Activated naive CD4-positive, alpha-beta T cell treated with anti-CD3 and anti-CD28 coated beads, Interleukin-2, amount 50 U/mL, for 72 hours (primary cell): ENCODE measurements at regions not wholly inside any gene's neighbourhood (a gene's known extent, or its start where the extent isn't known, plus 50 kb on each side); places are given as distances from the start of the nearest gene placed in this dataset.
"Not testable (repeated sequence)": the region's sequence is repeated elsewhere in the genome, so short reads cannot be mapped to it uniquely, and the experiment has no call there.

Experiments used
- ATAC-seq, 2 donors: fragments of 150-1000 bp; cut with Tn5 transposase; 2 replicates each; pipeline ENCODE4 v1.10.0; 2021; ENCODE audit warnings: mild to moderate bottlenecking in 2 of 2, moderate library complexity in 2 of 2
- DNase-seq, 2 donors: peaks; one replicate each; pipeline ENCODE4 v3.0.0; 2021 to 2022; ENCODE audit warnings: low spot score in 2 of 2
- H3K27ac Mint-ChIP-seq, 2 donors: one replicate each; pipeline ENCODE4 v1.8.0; 2022; ENCODE audit warnings: mild to moderate bottlenecking in 2 of 2, mixed read lengths in 2 of 2
- H3K36me3 Mint-ChIP-seq, 2 donors: one replicate each; pipeline ENCODE4 v1.8.0; 2022; ENCODE audit warnings: mixed read lengths in 2 of 2
- H3K9me3 Mint-ChIP-seq, 2 donors: one replicate each; pipeline ENCODE4 v1.8.0; 2022; ENCODE audit warnings: mixed read lengths in 2 of 2

DNA sequence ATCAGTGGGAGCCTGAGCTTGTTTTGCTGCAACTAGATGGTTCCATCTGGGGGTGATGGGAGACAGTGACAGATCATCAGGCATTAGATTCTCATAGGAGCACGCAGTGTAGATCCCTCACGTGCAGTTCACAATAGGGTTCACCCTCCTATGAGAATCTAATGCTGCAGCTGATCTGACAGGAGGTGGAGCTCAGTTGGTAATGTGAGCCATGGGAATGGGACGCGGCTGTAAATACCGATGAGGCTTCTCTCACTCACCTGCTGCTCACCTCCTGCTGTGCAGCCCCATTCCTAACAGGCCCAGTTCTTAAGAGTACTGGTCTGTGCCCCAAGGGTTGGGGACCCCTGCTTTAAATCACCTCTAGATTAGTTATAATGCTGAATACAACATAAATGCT lies 137.5 kb upstream of the PLEKHM1 start:
- DNase-seq (no peak), ATAC-seq (no peak)
- Mint-ChIP-seq H3K9me3 (no peaks in the 10 kb centered on the region), H3K36me3 (peaks cover 0 to 5% of the 10 kb centered on the region in 2 donors), H3K27ac (no peak overlapping the region)

DNA sequence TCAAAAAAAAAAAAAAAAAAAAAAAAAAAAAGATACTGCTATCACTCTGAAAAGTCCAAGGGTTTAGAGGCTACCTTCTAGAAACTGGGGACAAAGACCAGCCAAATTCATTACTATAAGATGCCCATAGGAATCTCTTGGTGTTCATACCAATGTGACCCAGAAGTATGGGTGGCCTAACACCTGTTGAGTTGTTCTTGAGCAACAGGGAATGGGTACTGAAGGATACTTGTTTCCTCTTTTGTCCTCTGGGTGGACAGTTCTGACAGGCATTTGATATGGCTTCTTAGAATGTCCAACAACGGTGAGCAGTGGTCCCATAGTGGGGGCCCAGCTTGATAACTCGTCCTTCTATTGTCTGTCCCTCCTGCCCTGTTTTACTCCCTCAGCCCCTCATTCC lies 141.4 kb upstream of the PLEKHM1 start:
- H3K9me3 Mint-ChIP-seq = no peaks in the 10 kb centered on the region
- H3K36me3 Mint-ChIP-seq = peaks cover 0 to 5% of the 10 kb centered on the region in 2 donors
- DNase-seq (no peak), ATAC-seq (no peak)
- H3K27ac Mint-ChIP-seq = no peak overlapping the region

DNA sequence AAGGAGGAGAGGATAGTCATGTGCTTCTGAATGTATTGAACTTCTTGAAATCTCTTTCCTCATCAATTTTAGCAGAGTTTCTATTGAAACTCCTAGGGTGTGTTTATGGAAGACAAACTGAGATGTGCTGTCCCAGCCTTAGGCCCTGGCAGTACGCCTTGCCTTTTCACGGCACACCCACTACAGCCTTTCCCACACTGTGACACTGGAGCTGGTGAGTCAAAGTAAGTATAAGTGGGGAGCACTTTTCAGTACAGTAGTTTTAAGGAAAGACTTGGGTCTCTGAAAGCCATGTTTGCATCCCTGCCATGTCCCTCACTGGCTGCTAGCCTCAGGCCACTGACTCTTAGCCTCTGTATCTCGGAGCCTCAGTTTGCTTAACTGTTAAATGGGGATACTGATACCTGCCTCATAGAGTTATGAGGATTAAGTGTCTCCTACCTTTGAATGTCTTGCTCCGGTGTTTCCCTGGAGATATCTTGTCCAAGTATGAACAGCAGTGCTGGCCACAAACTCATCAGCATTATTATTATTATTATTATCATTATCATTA lies 144.7 kb upstream of the CRHR1 start:
- Mint-ChIP-seq H3K27ac (no peak overlapping the region), H3K9me3 (no peaks in the 10 kb centered on the region), H3K36me3 (no peaks in the 10 kb centered on the region)
- no peak for ATAC-seq
- peak in 1 of 2 donors; percentile 30 for DNase-seq

DNA sequence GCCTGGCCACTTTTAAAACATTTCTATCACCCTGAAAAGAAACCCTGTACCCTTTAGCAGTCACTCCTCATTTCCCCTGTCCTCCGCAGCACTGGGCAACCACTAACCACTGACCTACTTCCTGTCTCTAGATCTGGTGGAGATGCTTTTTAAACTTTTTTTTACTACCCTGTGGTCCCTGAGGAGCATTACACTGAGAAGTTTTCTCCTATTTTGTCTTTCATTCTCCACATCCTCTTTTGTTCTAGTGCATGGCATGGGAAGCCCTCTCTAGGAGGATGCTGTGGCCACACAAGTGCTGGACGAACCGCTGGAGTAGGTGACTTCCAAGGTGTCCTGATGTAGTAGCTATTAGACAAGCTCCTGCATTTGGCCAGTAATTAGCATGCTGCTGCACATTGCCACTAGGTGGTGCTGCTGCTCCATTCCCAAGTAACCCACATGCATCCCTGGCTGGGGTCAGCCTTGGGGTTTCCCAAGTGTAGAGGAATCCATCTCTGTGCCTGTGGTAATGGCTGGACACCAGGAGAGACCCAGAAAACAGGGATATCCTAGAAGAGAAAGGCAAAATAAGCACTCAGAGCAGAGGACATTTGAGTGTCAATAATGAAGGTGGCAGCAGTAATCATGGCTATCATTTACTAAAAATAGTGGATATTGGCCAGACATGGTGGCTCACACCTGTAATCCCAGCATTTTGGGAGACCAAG lies 143.8 kb upstream of the CRHR1 start:
- Mint-ChIP-seq H3K27ac (no peak overlapping the region), H3K9me3 (no peaks in the 10 kb centered on the region), H3K36me3 (no peaks in the 10 kb centered on the region)
- DNase-seq = peak; percentile 68 to 72
- peak; percentile 73 to 83 for ATAC-seq

DNA sequence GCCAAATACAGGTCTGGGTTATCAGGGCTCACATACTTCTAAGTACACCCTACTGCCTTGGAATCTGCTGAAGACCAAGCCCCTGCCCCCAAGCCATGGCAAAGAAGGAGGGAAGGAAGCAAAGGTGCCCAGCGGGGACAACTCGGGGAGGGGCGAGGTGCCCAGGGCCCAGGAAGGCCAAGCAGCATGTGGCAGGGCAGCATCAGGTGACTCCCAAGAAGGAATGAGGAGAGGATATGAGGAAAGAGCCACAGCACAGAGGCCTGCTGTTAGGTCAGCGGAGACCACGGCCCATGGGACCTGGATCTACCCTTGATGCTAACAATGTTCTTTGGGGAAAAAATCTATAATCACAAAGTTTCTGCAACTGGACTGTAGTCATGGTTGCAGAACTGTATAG lies 142.6 kb upstream of the CRHR1 start:
- Mint-ChIP-seq H3K36me3 (no peaks in the 10 kb centered on the region), H3K9me3 (no peaks in the 10 kb centered on the region), H3K27ac (no peak overlapping the region)
- DNase-seq = peak in 1 of 2 donors; percentile 45
- ATAC-seq = no peak

DNA sequence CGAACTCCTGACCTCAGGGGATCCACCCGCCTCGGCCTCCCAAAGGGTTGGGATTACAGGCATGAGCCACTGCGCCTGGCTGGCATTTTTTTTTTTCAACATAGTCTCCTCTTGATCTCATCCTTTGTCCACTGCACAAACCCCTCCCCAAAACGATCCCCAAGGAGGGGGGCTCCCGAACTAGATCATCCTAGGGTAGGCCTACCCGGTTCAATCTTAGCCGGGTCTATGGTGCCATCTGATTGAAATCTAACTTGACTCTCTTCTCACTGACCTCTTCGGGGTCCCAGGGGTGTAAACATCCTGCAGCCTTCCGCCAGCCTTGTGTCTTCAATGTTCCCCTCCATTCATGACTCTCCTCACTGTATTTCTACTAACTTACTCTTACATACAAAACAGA lies 140.5 kb upstream of the CRHR1 start:
- Mint-ChIP-seq H3K36me3 (no peaks in the 10 kb centered on the region), H3K27ac (no peak overlapping the region), H3K9me3 (no peaks in the 10 kb centered on the region)
- DNase-seq = peak in 1 of 2 donors; percentile 37
- no peak for ATAC-seq

DNA sequence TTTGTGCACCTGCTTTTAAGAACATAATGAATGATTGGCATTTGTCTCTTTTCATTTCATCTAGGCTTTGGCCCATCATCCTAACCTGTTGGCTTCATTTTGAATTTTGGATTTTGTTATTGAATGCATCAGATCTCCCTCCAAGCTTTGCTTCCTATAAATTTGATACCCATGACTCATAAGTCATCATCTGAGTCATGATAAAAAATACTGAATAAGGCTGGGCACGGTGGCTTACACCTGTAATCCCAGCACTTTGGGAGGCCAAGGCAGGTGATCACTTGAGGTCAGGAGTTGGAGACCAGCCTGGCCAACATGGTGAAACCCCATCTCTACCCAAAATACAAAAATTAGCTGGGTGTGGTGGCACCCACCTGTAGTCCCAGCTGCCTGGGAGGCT lies 139.5 kb upstream of the CRHR1 start:
- H3K27ac Mint-ChIP-seq = peak overlapping the region in 1 of 2 donors; percentile 16
- ATAC-seq, H3K36me3 Mint-ChIP-seq, H3K9me3 Mint-ChIP-seq: not testable (repeated sequence)
- peak in 1 of 2 donors; percentile 38 for DNase-seq

DNA sequence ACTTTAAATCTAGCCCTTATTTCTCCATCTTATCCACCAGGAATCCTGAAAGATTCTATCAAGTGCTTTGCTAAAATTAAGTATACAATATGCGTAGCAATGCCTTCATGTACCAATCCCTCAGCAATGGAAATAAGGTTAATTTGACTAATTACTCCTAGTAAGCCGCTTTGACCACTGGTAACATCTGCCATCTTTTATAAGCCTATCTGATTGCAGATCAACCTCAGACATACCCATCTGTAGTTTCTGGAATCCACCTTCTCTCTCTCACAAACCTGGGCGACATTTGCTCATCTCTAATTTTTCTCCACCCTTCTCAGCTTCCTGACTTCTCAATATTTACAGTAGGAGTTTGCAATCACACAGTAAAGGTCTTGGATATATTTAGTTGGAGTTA lies 138.8 kb upstream of the CRHR1 start:
- no peaks in the 10 kb centered on the region for H3K36me3 Mint-ChIP-seq
- DNase-seq (no peak), ATAC-seq (no peak)
- H3K27ac Mint-ChIP-seq = no peak overlapping the region
- no peaks in the 10 kb centered on the region for H3K9me3 Mint-ChIP-seq

DNA sequence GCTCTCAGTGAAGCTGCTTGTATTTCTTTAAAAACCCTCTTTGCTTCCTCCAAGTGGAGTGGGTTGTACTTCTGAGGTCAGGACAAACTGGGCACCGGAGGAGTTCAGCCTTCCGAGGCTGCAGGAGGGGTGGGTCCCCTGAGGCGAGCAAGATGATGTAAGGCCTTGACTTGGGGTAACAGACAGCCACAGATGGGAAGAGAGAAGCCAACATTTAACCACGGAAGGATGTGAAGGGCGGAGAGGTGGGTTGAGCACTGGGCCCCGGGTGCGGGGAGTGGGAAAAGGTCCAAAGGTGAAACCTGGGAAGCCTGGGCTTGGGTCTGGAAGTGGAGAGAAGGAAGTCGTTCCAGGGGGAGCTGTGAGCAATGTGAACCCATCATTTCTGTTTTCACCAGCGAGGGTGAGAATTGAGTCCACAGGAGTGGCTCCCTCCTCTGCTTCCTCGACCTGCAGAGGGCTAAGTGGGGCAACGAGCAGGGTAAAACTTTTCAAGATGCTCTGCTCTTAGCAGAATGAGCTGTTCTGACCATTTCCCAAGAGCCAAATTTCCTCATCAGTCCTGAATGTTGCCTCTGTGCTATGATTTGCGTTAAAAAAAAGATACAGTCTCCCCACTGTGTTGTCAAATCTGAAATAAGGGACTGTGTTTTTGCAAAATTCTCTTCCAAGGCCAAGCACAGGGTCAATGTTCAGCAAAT lies 137.7 kb upstream of the CRHR1 start:
- Mint-ChIP-seq H3K36me3 (no peaks in the 10 kb centered on the region), H3K27ac (no peak overlapping the region), H3K9me3 (no peaks in the 10 kb centered on the region)
- no peak for ATAC-seq
- peak in 1 of 2 donors; percentile 21 for DNase-seq

DNA sequence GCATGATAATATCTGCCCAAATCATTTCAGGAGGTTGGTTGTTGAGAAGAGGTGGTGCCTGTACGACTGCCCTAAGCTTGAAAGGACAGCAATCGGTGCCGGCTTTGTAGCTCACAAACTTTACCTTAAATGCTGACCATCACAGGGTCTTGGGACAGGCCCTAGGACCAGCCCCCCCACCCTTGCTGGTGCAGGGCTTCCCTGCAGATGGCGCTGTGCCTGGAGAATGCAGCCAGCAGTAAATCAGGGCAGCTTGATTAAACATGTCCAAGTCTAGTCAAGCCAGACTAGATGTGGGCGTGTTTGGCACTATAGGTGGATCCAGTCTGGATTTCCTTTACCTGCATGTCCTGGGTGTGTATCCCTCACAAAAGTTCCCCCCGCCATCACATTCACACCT lies 135.5 kb upstream of the CRHR1 start:
- Mint-ChIP-seq H3K27ac (peak overlapping the region in 1 of 2 donors; percentile 81), H3K9me3 (no peaks in the 10 kb centered on the region), H3K36me3 (no peaks in the 10 kb centered on the region)
- ATAC-seq (no peak), DNase-seq (peak in 1 of 2 donors; percentile 24)

DNA sequence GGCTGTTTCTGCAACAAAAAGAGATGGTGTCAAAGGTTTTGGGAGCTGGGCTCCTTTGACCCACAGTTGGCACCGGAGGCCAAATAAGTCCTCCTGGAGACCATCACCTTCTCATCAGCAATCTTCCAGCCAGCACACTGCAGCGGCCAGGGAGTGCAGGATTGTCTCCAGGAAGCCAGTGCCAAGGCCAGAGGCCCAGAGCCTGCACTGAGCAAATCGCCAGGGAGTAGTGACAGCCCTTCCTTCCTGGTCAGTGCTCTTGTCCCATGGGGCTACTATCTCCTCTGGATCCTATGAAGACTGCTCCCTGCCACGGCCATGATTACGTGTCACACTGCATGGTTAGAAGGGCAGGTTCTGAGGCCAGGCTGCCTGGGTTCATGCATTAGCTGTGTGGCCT lies 134.3 kb upstream of the CRHR1 start:
- ATAC-seq = no peak
- Mint-ChIP-seq H3K27ac (no peak overlapping the region), H3K36me3 (no peaks in the 10 kb centered on the region)

DNA sequence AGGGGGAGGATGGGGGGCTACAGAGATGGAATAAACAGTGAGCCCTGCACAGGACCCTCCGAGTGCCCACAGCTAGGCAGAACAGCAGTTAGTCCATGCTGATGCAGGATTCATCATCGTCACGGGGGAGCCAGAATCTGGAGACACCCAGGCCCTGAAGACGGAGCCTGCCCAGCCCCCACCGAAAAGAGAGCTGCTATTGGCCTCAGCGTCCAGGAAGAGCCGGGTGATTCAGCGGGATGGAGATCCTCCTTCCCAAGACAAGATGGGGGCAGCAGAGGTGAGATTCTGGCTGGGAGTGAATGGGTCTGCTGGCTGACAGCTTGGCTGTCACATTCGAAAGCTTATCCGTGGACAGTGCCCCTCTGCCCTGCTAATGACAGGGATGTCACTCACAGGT lies 133.6 kb upstream of the CRHR1 start:
- no peaks in the 10 kb centered on the region for H3K9me3 Mint-ChIP-seq
- DNase-seq (no peak), ATAC-seq (no peak)
- no peaks in the 10 kb centered on the region for H3K36me3 Mint-ChIP-seq
- no peak overlapping the region for H3K27ac Mint-ChIP-seq

More for the DNA sequence above, 134.3 kb upstream of the CRHR1 start:
- no peak for DNase-seq
- H3K9me3 Mint-ChIP-seq = no peaks in the 10 kb centered on the region

DNA sequence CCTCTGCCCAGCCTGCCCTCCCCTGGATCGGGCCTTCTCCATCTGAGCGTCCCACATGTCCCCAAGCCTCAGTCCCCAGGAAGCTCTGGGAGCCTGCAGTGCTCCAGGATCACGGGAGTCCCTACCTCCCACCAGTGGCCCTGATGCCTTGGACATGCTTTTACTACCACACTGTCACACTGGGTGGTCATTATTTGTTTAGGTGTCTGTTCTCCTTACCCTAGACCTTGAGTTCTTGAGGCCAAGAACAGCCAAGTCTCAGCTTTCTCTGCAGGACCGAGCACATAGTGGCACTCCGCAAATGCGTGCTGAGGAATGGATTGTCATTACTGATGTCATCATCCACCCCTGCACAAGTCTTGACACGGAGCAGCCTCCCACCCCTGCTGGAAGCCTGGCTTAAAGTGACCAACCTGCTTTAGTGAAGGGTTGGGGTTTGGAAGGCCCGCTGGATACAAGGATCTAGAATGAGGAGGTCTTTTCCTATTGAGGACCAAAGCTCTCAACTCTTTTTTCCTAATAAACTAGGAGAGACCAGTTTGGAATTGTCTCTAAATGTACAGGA lies 132.9 kb upstream of the CRHR1 start:
- DNase-seq = no peak
- H3K9me3 Mint-ChIP-seq = no peaks in the 10 kb centered on the region
- no peak overlapping the region for H3K27ac Mint-ChIP-seq
- H3K36me3 Mint-ChIP-seq = no peaks in the 10 kb centered on the region
- ATAC-seq = no peak

DNA sequence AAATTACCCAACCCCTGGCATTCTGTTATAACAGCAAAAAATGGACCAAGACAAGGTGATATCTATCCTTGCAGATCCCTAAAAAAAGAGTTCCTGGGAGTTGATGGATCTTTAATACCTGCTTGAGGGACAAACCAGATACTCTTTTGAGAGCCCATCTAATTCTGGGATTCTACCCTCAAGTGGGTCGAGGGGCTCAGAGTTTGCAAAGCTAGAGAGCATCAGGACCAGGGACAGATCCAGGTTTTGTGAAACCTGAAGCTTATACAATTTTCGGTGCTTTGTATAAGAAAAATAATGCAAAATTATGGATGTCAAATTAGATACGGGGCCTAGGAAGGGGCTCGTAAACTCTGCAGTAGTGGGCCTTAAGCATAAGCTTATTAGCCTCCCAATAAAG lies 130.5 kb upstream of the CRHR1 start:
- no peaks in the 10 kb centered on the region for H3K9me3 Mint-ChIP-seq
- DNase-seq (no peak), ATAC-seq (no peak)
- H3K27ac Mint-ChIP-seq = no peak overlapping the region
- no peaks in the 10 kb centered on the region for H3K36me3 Mint-ChIP-seq

DNA sequence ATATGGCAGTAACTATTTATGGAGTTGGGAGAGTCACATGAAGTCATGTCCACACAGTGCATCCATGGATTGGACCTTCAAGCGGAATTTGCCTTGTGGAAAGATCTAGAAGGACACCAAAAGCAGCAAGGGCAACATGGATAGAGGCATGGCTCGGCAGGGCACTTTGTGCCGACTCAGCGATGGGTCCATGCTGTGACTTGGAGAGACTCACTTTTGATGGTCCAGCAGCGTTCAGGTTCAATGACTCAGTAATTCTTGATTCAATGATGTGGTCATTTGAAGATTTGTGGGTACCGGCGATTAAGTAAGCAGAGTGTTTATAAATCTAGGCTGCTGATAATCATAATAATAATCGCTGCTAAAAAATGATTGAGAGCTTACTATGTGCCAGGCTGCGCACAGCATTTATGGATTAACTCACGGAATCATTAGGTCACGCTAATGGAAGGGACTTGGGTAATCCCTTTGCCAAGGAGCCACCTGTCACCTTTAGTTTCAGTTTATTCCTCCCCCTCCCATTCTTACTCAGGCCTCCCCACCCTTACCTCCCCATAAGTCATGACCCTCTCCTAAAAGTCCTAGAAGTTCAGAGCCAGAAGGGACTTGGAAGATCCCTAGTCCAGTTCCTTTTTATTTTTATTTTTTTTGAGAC lies 127.5 kb upstream of the CRHR1 start:
- ATAC-seq (no peak), DNase-seq (no peak)
- no peaks in the 10 kb centered on the region for H3K36me3 Mint-ChIP-seq
- no peak overlapping the region for H3K27ac Mint-ChIP-seq
- H3K9me3 Mint-ChIP-seq = no peaks in the 10 kb centered on the region

DNA sequence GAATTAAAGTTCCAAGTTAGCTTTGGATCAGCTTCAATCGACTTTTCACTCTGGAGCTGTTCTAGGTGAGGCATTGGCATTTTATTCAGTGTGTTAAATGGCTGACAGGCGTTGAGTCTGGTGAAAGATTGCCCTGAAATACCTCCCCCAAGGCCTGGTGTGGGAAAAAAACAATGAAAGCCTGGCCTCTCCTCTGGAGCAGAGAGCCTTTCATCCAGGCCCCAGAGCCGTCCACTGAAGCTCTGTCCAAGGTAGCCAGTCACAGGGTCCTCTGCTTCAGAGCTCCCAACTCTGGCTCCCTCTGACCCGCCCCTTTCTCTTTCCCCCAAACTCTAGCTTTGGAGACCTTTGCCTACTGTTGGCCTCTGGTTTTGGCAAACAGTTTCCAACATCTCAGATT lies 123.6 kb upstream of the CRHR1 start:
- no peak for ATAC-seq
- H3K36me3 Mint-ChIP-seq = no peaks in the 10 kb centered on the region
- H3K27ac Mint-ChIP-seq = no peak overlapping the region
- H3K9me3 Mint-ChIP-seq = no peaks in the 10 kb centered on the region
- DNase-seq = no peak

DNA sequence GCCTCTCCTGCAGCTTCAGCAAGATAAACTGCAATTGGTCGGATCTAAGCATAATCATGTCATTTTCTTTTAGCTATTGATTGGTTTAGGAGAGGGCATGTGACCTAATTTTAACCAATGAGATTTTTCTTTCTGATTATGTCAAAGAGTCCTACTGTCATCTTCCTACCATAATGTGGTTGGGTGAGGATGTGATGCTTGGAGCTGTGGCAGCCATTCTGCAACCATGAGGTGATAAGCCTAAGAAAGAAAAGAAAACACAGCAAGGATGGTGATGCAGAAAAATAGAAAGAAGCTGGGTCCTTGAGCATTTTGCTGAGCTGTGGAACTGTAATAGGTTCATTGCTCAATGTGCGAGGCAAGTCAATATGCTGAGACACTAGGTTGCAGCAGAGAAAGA lies 121.7 kb upstream of the CRHR1 start:
- DNase-seq = no peak
- Mint-ChIP-seq H3K36me3 (no peaks in the 10 kb centered on the region), H3K9me3 (no peaks in the 10 kb centered on the region), H3K27ac (no peak overlapping the region)
- no peak for ATAC-seq
